ENCODE measurements at regions not wholly inside any gene's neighbourhood (a gene's known extent, or its start where the extent isn't known, plus 50 kb on each side); places are given as distances from the start of the nearest gene placed in this dataset.
A peak's percentile ranks its signal among the peaks of the same experiment; 100 is the strongest.

DNA sequence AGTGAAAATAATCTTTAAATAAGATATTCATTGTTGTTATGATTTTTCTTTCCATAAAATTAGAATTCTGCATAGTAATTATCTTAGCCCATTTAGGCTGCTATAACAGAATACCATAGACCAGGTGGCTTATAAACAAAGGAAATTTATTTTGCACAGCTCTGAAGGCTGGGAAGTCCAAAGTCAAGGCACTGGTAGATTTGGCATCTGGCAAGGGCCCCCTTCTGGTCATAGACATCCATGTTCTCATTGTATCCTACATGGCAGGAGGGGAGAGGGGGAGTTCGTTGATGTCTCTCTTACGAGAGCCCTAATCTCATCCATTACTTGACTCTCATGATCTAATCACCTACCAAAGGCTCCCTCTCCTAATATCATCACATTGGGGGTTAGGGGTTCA, 175.0 kb upstream of the CCN2 start:
- TF ChIP-seq CTCF (IDR thresholded peaks at IDR 0.05) (no peak), POLR2A (IDR thresholded peaks at IDR 0.05) (no peak)
- H3K9me3 ChIP-seq = no peaks in the 10 kb centered on the region
- no peak for DNase-seq
- peaks cover 0 to 9% (median 4%) of the 10 kb centered on the region in 3 donors for H3K4me1 ChIP-seq
- 90 to 100% methylated on average over 2 of the region's 2 CpGs for WGBS, 2 donors
- H3K4me3 ChIP-seq = no peak overlapping the region
- intact Hi-C loops (cut with DNase I) = no loop called here
- H3K27ac ChIP-seq = no peak overlapping the region
- H3K27me3 ChIP-seq = no peaks in the 10 kb centered on the region
- H3K36me3 ChIP-seq = no peaks in the 10 kb centered on the region

DNA sequence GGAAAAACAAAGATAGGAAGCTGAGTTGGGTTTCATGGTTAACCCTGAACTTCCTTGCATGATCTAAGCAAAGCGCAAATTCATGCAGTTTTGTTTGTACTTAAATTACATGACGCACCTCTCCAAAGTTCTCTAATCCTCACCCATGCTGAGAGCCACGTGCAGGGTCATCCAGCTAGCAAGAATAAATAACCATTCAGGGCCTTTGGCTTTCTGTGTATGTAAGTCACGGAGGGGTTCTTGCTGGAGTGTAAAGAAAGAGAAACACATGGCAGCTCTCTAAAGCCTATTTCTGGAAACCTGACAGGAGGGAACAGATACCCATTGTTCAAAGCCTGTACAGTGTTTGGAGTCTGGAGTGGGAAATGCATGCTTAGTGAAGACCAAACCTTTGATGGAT, 171.7 kb upstream of the CCN2 start:
- no peak for DNase-seq
- no peaks in the 10 kb centered on the region for H3K4me1 ChIP-seq
- intact Hi-C loops (cut with DNase I) = no loop called here
- no peak overlapping the region for H3K27ac ChIP-seq
- H3K9me3 ChIP-seq = no peaks in the 10 kb centered on the region
- TF ChIP-seq POLR2A (IDR thresholded peaks at IDR 0.05) = no peak
- no peak for TF ChIP-seq CTCF (IDR thresholded peaks at IDR 0.05)
- H3K27me3 ChIP-seq = no peaks in the 10 kb centered on the region
- no peaks in the 10 kb centered on the region for H3K36me3 ChIP-seq
- 28 to 46% methylated on average over 4 of the region's 4 CpGs for WGBS, 2 donors
- H3K4me3 ChIP-seq = no peak overlapping the region

DNA sequence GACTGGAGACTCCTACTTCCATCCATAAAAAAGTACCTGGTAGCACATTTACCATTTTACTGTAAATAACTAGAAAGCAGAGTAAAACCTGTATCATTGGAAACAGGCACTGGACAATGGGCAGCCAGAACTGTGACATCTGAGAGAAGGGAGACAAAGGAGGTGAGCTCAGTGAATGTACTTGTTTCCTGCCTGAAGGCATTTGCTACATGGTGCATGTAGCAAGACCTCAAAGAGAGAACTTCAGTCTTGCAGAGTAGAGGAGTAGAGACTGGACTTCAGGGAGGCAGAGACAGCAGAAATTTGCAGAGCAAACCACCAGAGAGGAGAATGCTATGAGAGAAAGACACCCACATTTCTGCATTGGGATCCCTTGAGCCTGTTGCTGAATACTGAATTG, 171.0 kb upstream of the CCN2 start:
- Histone ChIP-seq H3K4me1 (no peaks in the 10 kb centered on the region), H3K27me3 (no peaks in the 10 kb centered on the region), H3K27ac (no peak overlapping the region), H3K36me3 (no peaks in the 10 kb centered on the region), H3K4me3 (no peak overlapping the region), H3K9me3 (no peaks in the 10 kb centered on the region)
- TF ChIP-seq POLR2A (IDR thresholded peaks at IDR 0.05) = no peak
- no peak for TF ChIP-seq CTCF (IDR thresholded peaks at IDR 0.05)
- intact Hi-C loops (cut with DNase I) = no loop called here
- no peak for DNase-seq

- TF ChIP-seq POLR2A (IDR thresholded peaks at IDR 0.05) (no peak), CTCF (IDR thresholded peaks at IDR 0.05) (no peak)
- DNase-seq = no peak
- H3K4me3 ChIP-seq = no peak overlapping the region
- no peaks in the 10 kb centered on the region for H3K36me3 ChIP-seq
- intact Hi-C loops (cut with DNase I) = no loop called here
- H3K9me3 ChIP-seq = no peaks in the 10 kb centered on the region
- no peaks in the 10 kb centered on the region for H3K4me1 ChIP-seq
- H3K27me3 ChIP-seq = no peaks in the 10 kb centered on the region
- H3K27ac ChIP-seq = no peak overlapping the region
- WGBS, 2 donors = 83 to 100% methylated on average over 1 of the region's 1 CpG
Observed at GRCh38 chr6:132118144-132118543, 167.0 kb upstream of the CCN2 start.

DNA sequence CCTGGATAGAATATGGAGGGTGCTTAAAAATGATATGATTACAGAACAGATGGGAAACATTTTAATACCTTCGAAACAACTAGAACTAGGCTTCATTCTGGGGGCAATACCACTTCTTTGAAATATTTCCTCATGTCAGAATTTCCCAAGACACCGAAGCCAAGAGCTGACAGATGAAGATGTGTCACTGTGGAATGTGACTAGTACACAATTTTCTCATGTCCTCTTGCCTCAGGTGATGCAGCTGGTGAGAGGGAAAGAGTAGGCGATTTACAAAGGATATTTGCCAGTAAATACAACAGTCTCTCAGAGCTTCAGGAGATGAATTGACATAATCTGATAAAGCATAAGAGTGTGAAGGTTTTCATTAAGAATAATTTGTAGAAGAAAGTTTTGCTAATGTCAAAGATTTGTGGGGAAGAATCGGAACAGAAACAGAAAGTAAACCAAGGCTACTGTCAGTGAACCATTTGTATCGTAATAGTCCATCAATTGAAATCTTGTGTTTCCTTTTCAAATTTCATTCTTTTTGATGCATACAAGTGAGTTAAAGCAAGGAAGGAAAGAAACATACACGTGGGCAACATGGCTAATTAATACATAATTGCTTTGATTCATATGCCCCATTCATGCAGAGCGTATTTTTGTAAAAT, 164.7 kb upstream of the CCN2 start:
- intact Hi-C loops (cut with DNase I) = no loop called here
- Histone ChIP-seq H3K4me1 (no peaks in the 10 kb centered on the region), H3K27ac (peak overlapping the region in 1 of 4 donors; percentile 18), H3K36me3 (no peaks in the 10 kb centered on the region), H3K9me3 (no peaks in the 10 kb centered on the region), H3K4me3 (peak overlapping the region; percentile 2 to 51 (median 11)), H3K27me3 (no peaks in the 10 kb centered on the region)
- WGBS, 2 donors = 24 to 33% methylated on average over 7 of the region's 7 CpGs
- no peak for TF ChIP-seq POLR2A (IDR thresholded peaks at IDR 0.05)
- no peak for TF ChIP-seq CTCF (IDR thresholded peaks at IDR 0.05)
- DNase-seq = no peak
